Bronchial epithelial cell (primary cell): ENCODE measurements at regions not wholly inside any gene's neighbourhood (a gene's known extent, or its start where the extent isn't known, plus 50 kb on each side); places are given as distances from the start of the nearest gene placed in this dataset.

ENCODE experiments used
- DNase-seq: peaks from one replicate; pipeline ENCODE4 v3.0.0-alpha.2; 2010; ENCODE audit warnings: low read depth
- FAIRE-seq: peaks from 2 replicates; lab custom pipeline; 2011; peaks lifted over from hg19 to GRCh38; lab: Jason Lieb, UNC
- H3K27me3 ChIP-seq: 2 replicates; pipeline ENCODE4 v1.5.1; 2011; ENCODE audit warnings: low read length; ENCODE audit not compliant: control insufficient read depth, insufficient read depth
- H3K36me3 ChIP-seq: 2 replicates; pipeline ENCODE4 v1.5.1; 2011; ENCODE audit warnings: low read length; ENCODE audit not compliant: control insufficient read depth, insufficient read depth
- H3K4me3 ChIP-seq: 2 replicates; pipeline ENCODE4 v1.5.1; 2011; ENCODE audit warnings: mild to moderate bottlenecking, low read depth, low read length, control low read depth
- CTCF ChIP-seq: IDR thresholded peaks from 2 replicates; pipeline ENCODE4 v1.5.1; 2011; ENCODE audit warnings: mild to moderate bottlenecking, moderate library complexity, low read length, control low read depth, inconsistent platforms; ENCODE audit not compliant: insufficient read depth, severe bottlenecking

GRCh38 chr12:115388139-115388538, 704.2 kb upstream of the TBX3 start:
- no peak overlapping the region for H3K4me3 ChIP-seq
- DNase-seq (no peak), FAIRE-seq (no peak)
- no peaks in the 10 kb centered on the region for H3K36me3 ChIP-seq
- no peak for TF ChIP-seq CTCF
- H3K27me3 ChIP-seq = no peaks in the 10 kb centered on the region

GRCh38 chr12:115387467-115387901, 703.5 kb upstream of the TBX3 start:
- no peaks in the 10 kb centered on the region for H3K27me3 ChIP-seq
- H3K36me3 ChIP-seq = no peaks in the 10 kb centered on the region
- DNase-seq (no peak), FAIRE-seq (no peak)
- TF ChIP-seq CTCF = no peak
- H3K4me3 ChIP-seq = no peak overlapping the region

- Histone ChIP-seq H3K36me3 (no peaks in the 10 kb centered on the region), H3K4me3 (no peak overlapping the region), H3K27me3 (no peaks in the 10 kb centered on the region)
- no peak for DNase-seq
- FAIRE-seq = no peak
- TF ChIP-seq CTCF = no peak
Observed at GRCh38 chr12:115386946-115387345, 703.0 kb upstream of the TBX3 start.

- DNase-seq (peak; percentile 32), FAIRE-seq (no peak)
- Histone ChIP-seq H3K36me3 (no peaks in the 10 kb centered on the region), H3K27me3 (no peaks in the 10 kb centered on the region), H3K4me3 (no peak overlapping the region)
- no peak for TF ChIP-seq CTCF
Observed at GRCh38 chr12:115385141-115385540, 701.2 kb upstream of the TBX3 start.

- DNase-seq (peak; percentile 87), FAIRE-seq (no peak)
- Histone ChIP-seq H3K4me3 (no peak overlapping the region), H3K36me3 (no peaks in the 10 kb centered on the region), H3K27me3 (no peaks in the 10 kb centered on the region)
- TF ChIP-seq CTCF = no peak
Observed at GRCh38 chr12:115384391-115384790, 700.4 kb upstream of the TBX3 start.

- FAIRE-seq = peak; percentile 98
- peak; percentile 100 for DNase-seq
- no peak for TF ChIP-seq CTCF
Observed at GRCh38 chr12:115383668-115384067, 699.7 kb upstream of the TBX3 start.

More at GRCh38 chr12:115383668-115384067, 699.7 kb upstream of the TBX3 start:
- H3K27me3 ChIP-seq = no peaks in the 10 kb centered on the region
- no peaks in the 10 kb centered on the region for H3K36me3 ChIP-seq
- no peak overlapping the region for H3K4me3 ChIP-seq
